GM12864 (cell line): ENCODE measurements at regions not wholly inside any gene's neighbourhood (a gene's known extent, or its start where the extent isn't known, plus 50 kb on each side); places are given as distances from the start of the nearest gene placed in this dataset.
A peak's percentile ranks its signal among the peaks of the same experiment; 100 is the strongest.

Source experiments
- DNase-seq: peaks from one replicate; pipeline ENCODE4 v3.0.0-alpha.2; 2011; ENCODE audit warnings: low read depth
- H3K4me3 ChIP-seq: 2 replicates; pipeline ENCODE4 v1.5.1; 2011; ENCODE audit warnings: mild to moderate bottlenecking, low read depth, low read length, control low read depth
- CTCF ChIP-seq: IDR thresholded peaks from 2 replicates; pipeline ENCODE4 v1.5.1; 2011; ENCODE audit warnings: low read depth, mild to moderate bottlenecking, moderate library complexity, low read length, control low read depth, inconsistent platforms; ENCODE audit errors: missing control alignments

DNA sequence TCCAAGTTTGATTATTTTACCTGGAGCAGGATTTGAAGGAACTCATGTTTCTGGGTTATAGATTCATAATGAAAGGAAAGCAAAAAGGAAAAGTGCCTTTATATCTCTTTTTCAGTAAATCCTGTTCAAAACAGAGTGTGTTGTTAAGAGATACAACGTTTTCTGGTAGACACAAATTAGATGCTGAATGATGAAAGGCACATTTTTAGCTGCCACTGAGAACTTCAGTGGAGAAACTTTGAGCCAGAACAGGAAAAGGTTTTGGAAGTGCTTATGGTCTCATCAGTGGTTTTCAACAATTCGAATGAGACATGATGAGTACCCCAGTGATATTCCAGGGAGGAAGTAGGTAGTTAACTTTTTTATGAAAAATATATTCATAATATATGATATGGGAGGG lies 338.0 kb upstream of the C1orf87 start:
- no peak overlapping the region for H3K4me3 ChIP-seq
- TF ChIP-seq CTCF = no peak
- no peak for DNase-seq

GRCh38 chr1:60402816-60403215 lies 329.2 kb upstream of the C1orf87 start:
- TF ChIP-seq CTCF = no peak
- H3K4me3 ChIP-seq = no peak overlapping the region
- no peak for DNase-seq

DNA sequence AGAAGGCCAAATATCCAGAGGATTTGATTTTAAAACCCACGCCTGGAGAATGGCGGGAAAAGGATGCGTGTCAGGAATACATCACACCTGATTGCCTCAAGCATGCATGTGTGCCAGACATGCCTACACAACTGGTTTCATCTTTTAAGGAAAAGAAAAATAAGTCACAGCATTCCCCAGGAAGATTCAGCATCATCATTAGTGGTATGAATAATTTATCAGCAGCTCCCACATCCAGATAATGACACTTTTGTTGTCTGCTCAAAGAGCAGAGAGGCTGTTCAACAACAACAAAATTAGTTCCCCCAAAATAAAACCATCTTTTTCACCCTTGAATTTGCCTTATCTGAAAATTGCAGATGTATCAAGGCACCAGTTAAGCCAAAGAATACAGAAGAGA lies 328.6 kb upstream of the C1orf87 start:
- H3K4me3 ChIP-seq = no peak overlapping the region
- no peak for TF ChIP-seq CTCF
- no peak for DNase-seq

GRCh38 chr1:60394436-60394835 lies 320.9 kb upstream of the C1orf87 start:
- peak; percentile 16 for DNase-seq
- H3K4me3 ChIP-seq = no peak overlapping the region
- TF ChIP-seq CTCF = no peak

DNA sequence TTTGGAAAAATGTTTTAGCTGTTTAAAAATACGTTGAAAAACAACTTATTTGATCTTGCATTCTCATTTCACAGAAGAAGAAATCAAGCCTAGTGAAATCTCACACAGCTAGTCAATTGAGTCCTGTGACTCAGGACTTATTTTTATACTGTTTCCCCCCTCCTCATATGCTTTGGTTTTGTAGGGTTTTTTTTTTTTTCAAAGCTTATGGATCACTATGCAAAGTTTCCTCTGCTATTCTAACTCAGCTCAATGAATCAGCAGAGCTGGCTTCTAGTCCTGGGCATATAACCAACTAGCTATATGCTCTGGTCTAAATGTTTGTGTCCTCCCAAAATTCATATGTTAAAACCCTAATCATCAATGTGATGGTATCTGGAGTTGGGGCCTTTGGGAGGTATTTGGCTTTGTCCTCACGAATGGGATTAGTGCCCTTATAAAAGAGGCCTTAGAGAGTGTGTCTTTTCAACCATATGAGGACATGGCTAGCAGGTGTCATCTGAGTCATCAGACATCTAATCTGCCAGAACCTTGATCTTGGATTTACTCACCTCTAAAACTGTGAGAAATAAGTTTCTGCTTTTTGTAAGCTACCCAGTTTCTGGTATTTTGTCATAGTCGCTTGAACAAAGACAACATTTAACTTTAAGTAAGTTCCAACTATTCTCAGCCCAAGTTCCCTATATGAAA lies 317.2 kb upstream of the C1orf87 start:
- DNase-seq = peak; percentile 25
- TF ChIP-seq CTCF = no peak
- H3K4me3 ChIP-seq = no peak overlapping the region

- no peak overlapping the region for H3K4me3 ChIP-seq
- DNase-seq = no peak
- TF ChIP-seq CTCF = no peak
Observed at GRCh38 chr1:60388092-60388987, 314.8 kb upstream of the C1orf87 start.

- no peak overlapping the region for H3K4me3 ChIP-seq
- no peak for TF ChIP-seq CTCF
- DNase-seq = no peak
Observed at GRCh38 chr1:60387175-60387574, 313.6 kb upstream of the C1orf87 start.
